ENCODE measurements at regions not wholly inside any gene's neighbourhood (a gene's known extent, or its start where the extent isn't known, plus 50 kb on each side); places are given as distances from the start of the nearest gene placed in this dataset.

DNA sequence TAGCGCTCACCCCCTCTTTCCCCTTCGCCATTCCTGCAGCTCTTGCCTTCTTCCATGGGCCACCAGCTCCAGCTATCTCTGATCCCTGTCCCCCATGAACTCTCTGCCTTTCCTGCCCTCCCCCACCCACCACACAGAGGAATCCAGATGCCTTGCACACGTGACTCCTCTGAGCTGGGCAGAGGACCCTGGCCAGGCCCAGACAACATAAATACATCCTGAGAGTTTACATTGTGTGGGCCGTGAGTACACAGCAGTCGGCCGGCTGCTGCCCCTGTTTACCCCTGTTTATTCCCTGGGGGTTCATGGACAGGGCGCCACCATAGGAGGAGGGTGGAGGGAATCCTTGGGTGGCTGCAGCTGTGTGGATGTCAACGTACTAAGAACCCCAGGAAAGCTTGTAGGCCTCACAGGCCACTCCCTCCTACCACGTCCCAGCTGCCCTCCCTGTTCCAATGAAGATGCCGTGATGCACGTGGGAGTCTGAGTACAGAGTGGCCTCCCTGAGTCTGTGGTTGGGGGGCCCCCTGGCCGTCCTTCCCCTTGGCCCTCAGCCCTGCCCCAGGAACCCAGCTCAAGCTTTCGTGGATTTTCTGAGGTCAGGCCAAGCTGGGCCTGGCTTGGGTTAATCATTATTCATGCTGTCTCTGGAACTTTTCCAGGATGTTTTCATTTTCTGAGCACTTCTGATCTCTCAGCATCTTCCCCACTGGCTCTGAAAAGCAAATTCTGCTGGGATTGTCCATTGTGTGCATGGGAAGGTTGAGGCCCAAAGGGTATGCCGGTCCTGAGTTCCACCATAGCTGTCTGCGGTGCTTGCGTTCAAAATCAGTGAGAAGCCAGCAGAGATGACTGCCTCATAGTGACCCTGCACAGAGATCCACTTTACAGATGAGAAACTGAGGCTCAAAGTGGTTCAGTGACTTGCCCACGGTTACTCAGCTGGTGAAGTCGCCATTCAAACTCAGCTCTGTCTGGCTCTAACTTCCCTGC is 136.3 kb downstream of the MRPL14 start (continued):
- TF ChIP-seq FIP1L1 (IDR thresholded peaks at IDR 0.05; ENCODE audit: borderline replicate concordance, insufficient read depth, low read depth, low read length) = no peak; the same call in 1 of the 2 replicates
- TF ChIP-seq, protein P1, sequence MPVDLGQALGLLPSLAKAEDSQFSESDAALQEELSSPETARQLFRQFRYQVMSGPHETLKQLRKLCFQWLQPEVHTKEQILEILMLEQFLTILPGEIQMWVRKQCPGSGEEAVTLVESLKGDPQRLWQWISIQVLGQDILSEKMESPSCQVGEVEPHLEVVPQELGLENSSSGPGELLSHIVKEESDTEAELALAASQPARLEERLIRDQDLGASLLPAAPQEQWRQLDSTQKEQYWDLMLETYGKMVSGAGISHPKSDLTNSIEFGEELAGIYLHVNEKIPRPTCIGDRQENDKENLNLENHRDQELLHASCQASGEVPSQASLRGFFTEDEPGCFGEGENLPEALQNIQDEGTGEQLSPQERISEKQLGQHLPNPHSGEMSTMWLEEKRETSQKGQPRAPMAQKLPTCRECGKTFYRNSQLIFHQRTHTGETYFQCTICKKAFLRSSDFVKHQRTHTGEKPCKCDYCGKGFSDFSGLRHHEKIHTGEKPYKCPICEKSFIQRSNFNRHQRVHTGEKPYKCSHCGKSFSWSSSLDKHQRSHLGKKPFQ (CRISPR knock-in tag; IDR thresholded peaks at IDR 0.05; ENCODE audit: insufficient replicate concordance) = peak; percentile 81
- TF ChIP-seq ZZZ3 (CRISPR knock-in tag; IDR thresholded peaks at IDR 0.05; ENCODE audit: borderline replicate concordance) = 0 out of 2 replicates have a peak, but pooled peaks have one; percentile 22
- TF ChIP-seq, protein P2, sequence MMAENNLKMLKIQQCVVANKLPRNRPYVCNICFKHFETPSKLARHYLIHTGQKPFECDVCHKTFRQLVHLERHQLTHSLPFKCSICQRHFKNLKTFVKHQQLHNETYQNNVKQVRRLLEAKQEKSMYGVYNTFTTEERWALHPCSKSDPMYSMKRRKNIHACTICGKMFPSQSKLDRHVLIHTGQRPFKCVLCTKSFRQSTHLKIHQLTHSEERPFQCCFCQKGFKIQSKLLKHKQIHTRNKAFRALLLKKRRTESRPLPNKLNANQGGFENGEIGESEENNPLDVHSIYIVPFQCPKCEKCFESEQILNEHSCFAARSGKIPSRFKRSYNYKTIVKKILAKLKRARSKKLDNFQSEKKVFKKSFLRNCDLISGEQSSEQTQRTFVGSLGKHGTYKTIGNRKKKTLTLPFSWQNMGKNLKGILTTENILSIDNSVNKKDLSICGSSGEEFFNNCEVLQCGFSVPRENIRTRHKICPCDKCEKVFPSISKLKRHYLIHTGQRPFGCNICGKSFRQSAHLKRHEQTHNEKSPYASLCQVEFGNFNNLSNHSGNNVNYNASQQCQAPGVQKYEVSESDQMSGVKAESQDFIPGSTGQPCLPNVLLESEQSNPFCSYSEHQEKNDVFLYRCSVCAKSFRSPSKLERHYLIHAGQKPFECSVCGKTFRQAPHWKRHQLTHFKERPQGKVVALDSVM (CRISPR knock-in tag; IDR thresholded peaks at IDR 0.05) = peak; percentile 85
- no peak for TF ChIP-seq REL (CRISPR knock-in tag; conservative IDR thresholded peaks at IDR 0.05)
- no peak for TF ChIP-seq CEBPB (IDR thresholded peaks at IDR 0.05; ENCODE audit: borderline replicate concordance, low read depth, low read length)
- TF ChIP-seq ZNF7 (CRISPR knock-in tag; IDR thresholded peaks at IDR 0.05) = no peak; the same call in 1 of the 2 replicates
- TF ChIP-seq ZNF607 (CRISPR knock-in tag; IDR thresholded peaks at IDR 0.05; ENCODE audit: borderline replicate concordance) = peak; percentile 97
- TF ChIP-seq, protein P3, sequence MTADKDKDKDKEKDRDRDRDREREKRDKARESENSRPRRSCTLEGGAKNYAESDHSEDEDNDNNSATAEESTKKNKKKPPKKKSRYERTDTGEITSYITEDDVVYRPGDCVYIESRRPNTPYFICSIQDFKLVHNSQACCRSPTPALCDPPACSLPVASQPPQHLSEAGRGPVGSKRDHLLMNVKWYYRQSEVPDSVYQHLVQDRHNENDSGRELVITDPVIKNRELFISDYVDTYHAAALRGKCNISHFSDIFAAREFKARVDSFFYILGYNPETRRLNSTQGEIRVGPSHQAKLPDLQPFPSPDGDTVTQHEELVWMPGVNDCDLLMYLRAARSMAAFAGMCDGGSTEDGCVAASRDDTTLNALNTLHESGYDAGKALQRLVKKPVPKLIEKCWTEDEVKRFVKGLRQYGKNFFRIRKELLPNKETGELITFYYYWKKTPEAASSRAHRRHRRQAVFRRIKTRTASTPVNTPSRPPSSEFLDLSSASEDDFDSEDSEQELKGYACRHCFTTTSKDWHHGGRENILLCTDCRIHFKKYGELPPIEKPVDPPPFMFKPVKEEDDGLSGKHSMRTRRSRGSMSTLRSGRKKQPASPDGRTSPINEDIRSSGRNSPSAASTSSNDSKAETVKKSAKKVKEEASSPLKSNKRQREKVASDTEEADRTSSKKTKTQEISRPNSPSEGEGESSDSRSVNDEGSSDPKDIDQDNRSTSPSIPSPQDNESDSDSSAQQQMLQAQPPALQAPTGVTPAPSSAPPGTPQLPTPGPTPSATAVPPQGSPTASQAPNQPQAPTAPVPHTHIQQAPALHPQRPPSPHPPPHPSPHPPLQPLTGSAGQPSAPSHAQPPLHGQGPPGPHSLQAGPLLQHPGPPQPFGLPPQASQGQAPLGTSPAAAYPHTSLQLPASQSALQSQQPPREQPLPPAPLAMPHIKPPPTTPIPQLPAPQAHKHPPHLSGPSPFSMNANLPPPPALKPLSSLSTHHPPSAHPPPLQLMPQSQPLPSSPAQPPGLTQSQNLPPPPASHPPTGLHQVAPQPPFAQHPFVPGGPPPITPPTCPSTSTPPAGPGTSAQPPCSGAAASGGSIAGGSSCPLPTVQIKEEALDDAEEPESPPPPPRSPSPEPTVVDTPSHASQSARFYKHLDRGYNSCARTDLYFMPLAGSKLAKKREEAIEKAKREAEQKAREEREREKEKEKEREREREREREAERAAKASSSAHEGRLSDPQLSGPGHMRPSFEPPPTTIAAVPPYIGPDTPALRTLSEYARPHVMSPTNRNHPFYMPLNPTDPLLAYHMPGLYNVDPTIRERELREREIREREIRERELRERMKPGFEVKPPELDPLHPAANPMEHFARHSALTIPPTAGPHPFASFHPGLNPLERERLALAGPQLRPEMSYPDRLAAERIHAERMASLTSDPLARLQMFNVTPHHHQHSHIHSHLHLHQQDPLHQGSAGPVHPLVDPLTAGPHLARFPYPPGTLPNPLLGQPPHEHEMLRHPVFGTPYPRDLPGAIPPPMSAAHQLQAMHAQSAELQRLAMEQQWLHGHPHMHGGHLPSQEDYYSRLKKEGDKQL (CRISPR knock-in tag; IDR thresholded peaks at IDR 0.05; ENCODE audit: low read depth) = peak; percentile 90
- TF ChIP-seq CENPT (CRISPR knock-in tag; IDR thresholded peaks at IDR 0.05; ENCODE audit: low read depth) = no peak
- peak; percentile 66; the same call in 1 of the 2 replicates for TF ChIP-seq ZSCAN22 (CRISPR knock-in tag; IDR thresholded peaks at IDR 0.05)
- TF ChIP-seq ZNF205 (CRISPR knock-in tag; IDR thresholded peaks at IDR 0.05) = 0 out of 2 replicates have a peak, but pooled peaks have one; percentile 8
- peak; percentile 100 for TF ChIP-seq RXRA (CRISPR knock-in tag; IDR thresholded peaks at IDR 0.05)
- no peak for TF ChIP-seq GPN1 (CRISPR knock-in tag; IDR thresholded peaks at IDR 0.05; ENCODE audit: borderline replicate concordance)
- TF ChIP-seq ZNF766 (CRISPR knock-in tag; IDR thresholded peaks at IDR 0.05; ENCODE audit: borderline replicate concordance) = peak; percentile 89; the same call in 1 of the 2 replicates
